HG02852 (cell line): ENCODE measurements at regions not wholly inside any gene's neighbourhood (a gene's known extent, or its start where the extent isn't known, plus 50 kb on each side); places are given as distances from the start of the nearest gene placed in this dataset.
"Not testable (repeated sequence)": the region's sequence is repeated elsewhere in the genome, so short reads cannot be mapped to it uniquely, and the experiment has no call there.

Experiments used
- ATAC-seq: cut with Tn5 transposase; IDR thresholded peaks from one replicate; pipeline ENCODE4 v1.9.1; 2021; ENCODE audit warnings: mild to moderate bottlenecking, moderate library complexity; ENCODE audit not compliant: unreplicated experiment

GRCh38 chr2:103361712-103362111 is 599.9 kb downstream of the TMEM182 start:
- no peak for ATAC-seq

- ATAC-seq, result no peak
Measured at GRCh38 chr2:103363639-103364038, 601.8 kb downstream of the TMEM182 start.

- no peak for ATAC-seq
Measured at GRCh38 chr2:103364177-103364576, 602.3 kb downstream of the TMEM182 start.

- ATAC-seq, result no peak
Measured at GRCh38 chr2:103365071-103365470, 603.2 kb downstream of the TMEM182 start.

- no peak for ATAC-seq
Measured at GRCh38 chr2:103367877-103368276, 606.0 kb downstream of the TMEM182 start.

- ATAC-seq, result no peak
Measured at GRCh38 chr2:103383541-103383940, 621.7 kb downstream of the TMEM182 start.

- ATAC-seq, result no peak
Measured at GRCh38 chr2:103386872-103387271, 625.0 kb downstream of the TMEM182 start.

- no peak for ATAC-seq
Measured at GRCh38 chr2:103387888-103388287, 626.1 kb downstream of the TMEM182 start.

GRCh38 chr2:103396152-103396551 is 634.3 kb downstream of the TMEM182 start:
- no peak for ATAC-seq

GRCh38 chr2:103401621-103402020 is 639.8 kb downstream of the TMEM182 start:
- ATAC-seq, result no peak

- no peak for ATAC-seq
Measured at GRCh38 chr2:103402336-103402735, 640.5 kb downstream of the TMEM182 start.

GRCh38 chr2:103402944-103403343 is 641.1 kb downstream of the TMEM182 start:
- no peak for ATAC-seq

- ATAC-seq, result not testable (repeated sequence)
Measured at GRCh38 chr2:103403388-103403787, 641.6 kb downstream of the TMEM182 start.

- ATAC-seq, result no peak
Measured at GRCh38 chr2:103410221-103410620, 648.4 kb downstream of the TMEM182 start.

- ATAC-seq, result no peak
Measured at GRCh38 chr2:103419506-103419905, 657.7 kb downstream of the TMEM182 start.

GRCh38 chr2:103423100-103423499 is 661.3 kb downstream of the TMEM182 start:
- ATAC-seq, result no peak

- ATAC-seq, result no peak
Measured at GRCh38 chr2:103427567-103427966, 665.7 kb downstream of the TMEM182 start.

- no peak for ATAC-seq
Measured at GRCh38 chr2:103430191-103430590, 668.4 kb downstream of the TMEM182 start.

- no peak for ATAC-seq
Measured at GRCh38 chr2:103435010-103435409, 673.2 kb downstream of the TMEM182 start.

GRCh38 chr2:103437161-103437560 is 675.3 kb downstream of the TMEM182 start:
- no peak for ATAC-seq

GRCh38 chr2:103445347-103445746 is 683.5 kb downstream of the TMEM182 start:
- ATAC-seq, result no peak

GRCh38 chr2:103448495-103448894 is 686.7 kb downstream of the TMEM182 start:
- no peak for ATAC-seq

- ATAC-seq, result no peak
Measured at GRCh38 chr2:103451283-103451682, 689.5 kb downstream of the TMEM182 start.

GRCh38 chr2:103459283-103459682 is 697.5 kb downstream of the TMEM182 start:
- no peak for ATAC-seq
